ENCODE measurements at regions not wholly inside any gene's neighbourhood (a gene's known extent, or its start where the extent isn't known, plus 50 kb on each side); places are given as distances from the start of the nearest gene placed in this dataset.

GRCh38 chr20:16942756-16943155 is 194.6 kb downstream of the OTOR start:
- in situ Hi-C loops (cut with MboI; ENCODE audit: low sequenced_read_pairs) = no loop called here

GRCh38 chr20:16944745-16945144 is 196.6 kb downstream of the OTOR start:
- H3K9me3 ChIP-seq = no peaks in the 10 kb centered on the region
- no peak for DNase-seq (ENCODE audit: low spot score in 2 of 2)
- no peaks in the 10 kb centered on the region for H3K27me3 ChIP-seq (ENCODE audit: low read depth)
- H3K36me3 ChIP-seq (replicated peaks) = no peaks in the 10 kb centered on the region
- in situ Hi-C loops (cut with MboI; ENCODE audit: low sequenced_read_pairs) = no loop called here
- H3K4me3 ChIP-seq = no peak overlapping the region
- no peaks in the 10 kb centered on the region for H3K4me1 ChIP-seq

More at GRCh38 chr20:16942756-16943155, 194.6 kb downstream of the OTOR start:
- no peaks in the 10 kb centered on the region for H3K4me1 ChIP-seq
- no peak overlapping the region for H3K4me3 ChIP-seq
- DNase-seq (ENCODE audit: low spot score in 2 of 2) = no peak
- no peaks in the 10 kb centered on the region for H3K36me3 ChIP-seq (replicated peaks)
- no peaks in the 10 kb centered on the region for H3K27me3 ChIP-seq (ENCODE audit: low read depth)
- H3K9me3 ChIP-seq = no peaks in the 10 kb centered on the region

DNA sequence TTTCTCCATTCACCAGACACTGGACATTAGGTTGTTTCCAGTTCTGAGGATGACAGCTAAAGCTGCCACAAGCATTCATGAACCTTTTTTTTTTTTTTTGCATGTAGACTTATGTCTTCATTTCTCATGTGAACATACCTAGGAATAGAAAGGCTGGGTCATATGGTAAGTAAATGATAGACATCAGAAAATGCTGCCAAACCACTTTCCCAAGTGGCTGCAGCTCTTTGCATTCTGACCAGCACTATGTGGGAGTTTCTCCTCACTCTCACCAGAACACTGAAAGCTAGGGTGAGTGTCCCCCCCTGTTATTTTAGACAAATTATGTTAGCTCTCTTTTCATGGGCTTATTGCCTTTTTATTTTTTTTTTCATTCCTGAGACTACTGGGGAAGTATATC is 197.5 kb downstream of the OTOR start:
- no peak for DNase-seq (ENCODE audit: low spot score in 2 of 2)
- H3K4me3 ChIP-seq = no peak overlapping the region
- in situ Hi-C loops (cut with MboI; ENCODE audit: low sequenced_read_pairs) = no loop called here
- no peaks in the 10 kb centered on the region for H3K4me1 ChIP-seq
- H3K9me3 ChIP-seq = no peaks in the 10 kb centered on the region
- H3K27me3 ChIP-seq (ENCODE audit: low read depth) = no peaks in the 10 kb centered on the region
- no peaks in the 10 kb centered on the region for H3K36me3 ChIP-seq (replicated peaks)

GRCh38 chr20:16946097-16946496 is 197.9 kb downstream of the OTOR start:
- Histone ChIP-seq H3K36me3 (replicated peaks) (no peaks in the 10 kb centered on the region), H3K4me3 (no peak overlapping the region)
- in situ Hi-C loops (cut with MboI; ENCODE audit: low sequenced_read_pairs) = no loop called here

GRCh38 chr20:16947479-16947878 is 199.3 kb downstream of the OTOR start:
- Histone ChIP-seq H3K36me3 (replicated peaks) (no peaks in the 10 kb centered on the region), H3K4me3 (no peak overlapping the region), H3K9me3 (no peaks in the 10 kb centered on the region), H3K27me3 (ENCODE audit: low read depth) (no peaks in the 10 kb centered on the region), H3K4me1 (no peaks in the 10 kb centered on the region)
- no peak for DNase-seq (ENCODE audit: low spot score in 2 of 2)
- in situ Hi-C loops (cut with MboI; ENCODE audit: low sequenced_read_pairs) = no loop called here

More at GRCh38 chr20:16946097-16946496, 197.9 kb downstream of the OTOR start:
- no peaks in the 10 kb centered on the region for H3K27me3 ChIP-seq (ENCODE audit: low read depth)
- DNase-seq (ENCODE audit: low spot score in 2 of 2) = no peak
- no peaks in the 10 kb centered on the region for H3K4me1 ChIP-seq
- H3K9me3 ChIP-seq = no peaks in the 10 kb centered on the region

- Histone ChIP-seq H3K36me3 (replicated peaks) (no peaks in the 10 kb centered on the region), H3K4me1 (no peaks in the 10 kb centered on the region), H3K9me3 (no peaks in the 10 kb centered on the region), H3K4me3 (no peak overlapping the region), H3K27me3 (ENCODE audit: low read depth) (no peaks in the 10 kb centered on the region)
- in situ Hi-C loops (cut with MboI; ENCODE audit: low sequenced_read_pairs) = no loop called here
- DNase-seq (ENCODE audit: low spot score in 2 of 2) = no peak
Measured at GRCh38 chr20:16951876-16952275, 203.7 kb downstream of the OTOR start.

DNA sequence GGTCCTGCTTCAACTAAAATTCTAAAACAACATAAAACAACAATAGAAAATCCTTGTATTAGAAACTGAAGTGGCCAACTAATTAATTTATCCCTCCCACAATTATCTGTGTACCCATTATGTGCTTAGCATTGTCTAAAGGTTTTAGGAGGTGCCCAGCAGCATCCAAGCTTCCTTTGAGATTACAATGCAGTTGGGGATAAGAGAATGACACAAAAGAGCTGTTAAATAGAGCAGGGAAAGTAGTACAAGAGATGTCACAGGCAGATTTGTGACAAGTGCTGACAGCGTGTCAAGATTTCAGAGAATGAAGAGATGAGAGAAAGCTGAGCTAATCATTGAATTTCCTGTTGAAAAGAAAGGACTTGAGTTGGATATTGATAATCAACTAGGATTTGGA is 204.8 kb downstream of the OTOR start:
- Histone ChIP-seq H3K36me3 (replicated peaks) (no peaks in the 10 kb centered on the region), H3K27me3 (ENCODE audit: low read depth) (no peaks in the 10 kb centered on the region), H3K4me1 (no peaks in the 10 kb centered on the region), H3K4me3 (no peak overlapping the region), H3K9me3 (no peaks in the 10 kb centered on the region)
- in situ Hi-C loops (cut with MboI; ENCODE audit: low sequenced_read_pairs) = no loop called here
- DNase-seq (ENCODE audit: low spot score in 2 of 2) = no peak

GRCh38 chr20:16953858-16954257 is 205.7 kb downstream of the OTOR start:
- Histone ChIP-seq H3K4me1 (no peaks in the 10 kb centered on the region), H3K9me3 (no peaks in the 10 kb centered on the region), H3K36me3 (replicated peaks) (no peaks in the 10 kb centered on the region), H3K4me3 (no peak overlapping the region), H3K27me3 (ENCODE audit: low read depth) (no peaks in the 10 kb centered on the region)
- in situ Hi-C loops (cut with MboI; ENCODE audit: low sequenced_read_pairs) = no loop called here
- no peak for DNase-seq (ENCODE audit: low spot score in 2 of 2)

- in situ Hi-C loops (cut with MboI; ENCODE audit: low sequenced_read_pairs) = no loop called here
- no peaks in the 10 kb centered on the region for H3K4me1 ChIP-seq
- H3K4me3 ChIP-seq = no peak overlapping the region
- H3K36me3 ChIP-seq (replicated peaks) = no peaks in the 10 kb centered on the region
- no peaks in the 10 kb centered on the region for H3K27me3 ChIP-seq (ENCODE audit: low read depth)
- DNase-seq (ENCODE audit: low spot score in 2 of 2) = no peak
- no peaks in the 10 kb centered on the region for H3K9me3 ChIP-seq
Measured at GRCh38 chr20:16955462-16955861, 207.3 kb downstream of the OTOR start.

DNA sequence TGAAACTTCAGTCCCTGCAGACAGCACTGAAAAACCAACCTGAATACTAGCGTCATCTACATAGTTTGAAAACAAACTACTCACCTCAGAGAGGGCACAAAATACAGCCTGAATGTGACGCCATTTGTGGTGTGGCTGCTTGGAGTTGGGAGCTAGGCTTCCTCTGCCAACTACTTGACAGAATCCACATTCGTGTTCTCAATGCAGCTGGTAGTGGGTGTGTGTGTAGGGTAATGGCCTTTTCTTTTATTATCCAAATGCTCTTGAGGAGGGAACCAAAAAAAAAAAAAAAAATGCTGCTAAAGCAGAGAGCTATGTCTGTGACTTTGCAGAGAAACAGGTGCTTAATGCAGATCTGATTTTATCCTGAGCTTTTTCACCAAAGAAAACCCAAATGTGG is 207.8 kb downstream of the OTOR start:
- H3K4me3 ChIP-seq = no peak overlapping the region
- in situ Hi-C loops (cut with MboI; ENCODE audit: low sequenced_read_pairs) = no loop called here
- H3K9me3 ChIP-seq = no peaks in the 10 kb centered on the region
- H3K4me1 ChIP-seq = no peaks in the 10 kb centered on the region
- H3K27me3 ChIP-seq (ENCODE audit: low read depth) = no peaks in the 10 kb centered on the region
- no peak for DNase-seq (ENCODE audit: low spot score in 2 of 2)
- H3K36me3 ChIP-seq (replicated peaks) = no peaks in the 10 kb centered on the region

- in situ Hi-C loops (cut with MboI; ENCODE audit: low sequenced_read_pairs) = no loop called here
- no peak for DNase-seq (ENCODE audit: low spot score in 2 of 2)
- Histone ChIP-seq H3K4me3 (no peak overlapping the region), H3K9me3 (no peaks in the 10 kb centered on the region), H3K27me3 (ENCODE audit: low read depth) (no peaks in the 10 kb centered on the region), H3K36me3 (replicated peaks) (no peaks in the 10 kb centered on the region), H3K4me1 (no peaks in the 10 kb centered on the region)
Measured at GRCh38 chr20:16965401-16965800, 217.2 kb downstream of the OTOR start.

DNA sequence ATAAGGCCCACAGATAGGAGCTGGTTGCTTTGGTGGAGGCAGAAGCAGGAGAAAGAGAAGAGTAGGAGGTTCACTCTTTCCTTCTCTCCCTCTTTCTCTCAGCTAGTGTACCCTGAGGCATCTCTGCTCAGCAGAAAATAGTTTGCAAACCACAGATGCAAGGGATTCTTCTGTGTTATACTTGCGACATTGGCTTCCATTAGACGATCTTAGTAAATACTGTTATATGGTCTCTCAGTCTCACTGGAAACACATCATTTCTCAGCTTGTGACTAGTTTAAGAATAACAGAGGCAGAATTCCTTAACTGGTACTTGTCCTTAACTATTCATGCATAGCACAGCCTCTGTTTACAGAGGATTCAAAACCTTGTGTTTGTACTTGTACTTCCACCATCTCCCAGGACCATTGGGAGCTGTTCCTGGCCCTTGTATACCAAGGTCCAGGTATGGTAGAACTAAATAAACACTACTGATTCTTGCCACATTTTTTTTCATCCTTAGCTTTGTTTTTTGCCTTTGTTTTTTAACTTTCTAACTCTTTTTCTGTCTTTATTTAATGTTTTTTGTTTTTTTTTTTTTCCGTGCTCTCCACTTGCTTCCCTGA is 218.2 kb downstream of the OTOR start:
- no peaks in the 10 kb centered on the region for H3K36me3 ChIP-seq (replicated peaks)
- no peaks in the 10 kb centered on the region for H3K4me1 ChIP-seq
- H3K4me3 ChIP-seq = no peak overlapping the region
- DNase-seq (ENCODE audit: low spot score in 2 of 2) = no peak
- H3K9me3 ChIP-seq = no peaks in the 10 kb centered on the region
- H3K27me3 ChIP-seq (ENCODE audit: low read depth) = no peaks in the 10 kb centered on the region
- in situ Hi-C loops (cut with MboI; ENCODE audit: low sequenced_read_pairs) = no loop called here

- no peaks in the 10 kb centered on the region for H3K36me3 ChIP-seq (replicated peaks)
- H3K4me1 ChIP-seq = no peaks in the 10 kb centered on the region
- in situ Hi-C loops (cut with MboI; ENCODE audit: low sequenced_read_pairs) = no loop called here
- no peaks in the 10 kb centered on the region for H3K9me3 ChIP-seq
- H3K27me3 ChIP-seq (ENCODE audit: low read depth) = no peaks in the 10 kb centered on the region
- H3K4me3 ChIP-seq = no peak overlapping the region
- no peak for DNase-seq (ENCODE audit: low spot score in 2 of 2)
Measured at GRCh38 chr20:16968099-16968498, 219.9 kb downstream of the OTOR start.

GRCh38 chr20:16970776-16971175 is 222.6 kb downstream of the OTOR start:
- no peak for DNase-seq (ENCODE audit: low spot score in 2 of 2)
- Histone ChIP-seq H3K36me3 (replicated peaks) (no peaks in the 10 kb centered on the region), H3K4me3 (no peak overlapping the region), H3K4me1 (no peaks in the 10 kb centered on the region), H3K9me3 (no peaks in the 10 kb centered on the region), H3K27me3 (ENCODE audit: low read depth) (no peaks in the 10 kb centered on the region)
- in situ Hi-C loops (cut with MboI; ENCODE audit: low sequenced_read_pairs) = no loop called here

All from HAP-1 (cell line).